HEK293 (cell line): ENCODE measurements at regions not wholly inside any gene's neighbourhood (a gene's known extent, or its start where the extent isn't known, plus 50 kb on each side); places are given as distances from the start of the nearest gene placed in this dataset.

Experiments
- CTCF ChIA-PET: fragments of 350-600 bp; formaldehyde crosslinking; extraction: SDS; loops from one replicate; lab custom pipeline; 2021; ENCODE audit warnings: antibody characterized with exemption; lab: Yijun Ruan, JAX
- POLR2A ChIA-PET: fragments of 300-600 bp; formaldehyde crosslinking; extraction: SDS; loops from one replicate; lab custom pipeline; 2020; ENCODE audit warnings: antibody characterized with exemption, inconsistent platforms; lab: Yijun Ruan, JAX
- H3K27ac ChIP-seq: fragments of 200-500 bp; sonication (Bioruptor generic); 2 replicates; pipeline ENCODE4 v1.5.1; 2014; ENCODE audit warnings: low read depth, low read length, control low read depth, inconsistent platforms; ENCODE audit errors: extremely low read depth
- H3K36me3 ChIP-seq, 2 experiments: fragments of 200-500 bp in 1 of 2; sonication (Bioruptor generic) in 1 of 2; 1 replicate in 1 of 2; 2 replicates in 1 of 2; pipeline ENCODE4 v1.5.1; 2014 to 2017; ENCODE audit warnings: inconsistent platforms in 2 of 2, low read length in 2 of 2; ENCODE audit not compliant: control insufficient read depth in 2 of 2, insufficient read depth in 1 of 2
- H3K4me1 ChIP-seq: fragments of 200-500 bp; sonication (Bioruptor generic); 2 replicates; pipeline ENCODE4 v1.5.1; 2014; ENCODE audit warnings: mild to moderate bottlenecking, low read length, inconsistent platforms; ENCODE audit not compliant: control insufficient read depth, insufficient read depth
- H3K4me3 ChIP-seq: 2 replicates; pipeline ENCODE4 v1.5.1; 2011; ENCODE audit warnings: low read depth, mild to moderate bottlenecking, control low read depth, low read length, moderate library complexity
- H3K9me3 ChIP-seq: fragments of 200-500 bp; sonication (Bioruptor generic); 2 replicates; pipeline ENCODE4 v1.5.1; 2014; ENCODE audit warnings: low read depth, low read length, inconsistent platforms; ENCODE audit not compliant: control insufficient read depth, insufficient read depth
- ATF2 ChIP-seq: fragments of 450-650 bp; formaldehyde crosslinking; IDR thresholded peaks from 2 replicates; pipeline ENCODE4 v1.5.1; 2016; ENCODE audit warnings: missing biosample characterization, missing genetic modification characterization, low read depth
- FEZF1 ChIP-seq: fragments of 450-650 bp; formaldehyde crosslinking; IDR thresholded peaks from 2 replicates; pipeline ENCODE4 v1.5.1; 2016; ENCODE audit warnings: missing biosample characterization, missing genetic modification characterization
- KLF8 ChIP-seq: fragments of 450-650 bp; formaldehyde crosslinking; IDR thresholded peaks from 2 replicates; pipeline ENCODE4 v1.5.1; 2016; ENCODE audit warnings: missing biosample characterization, missing genetic modification characterization
- KLF9 ChIP-seq: fragments of 450-650 bp; formaldehyde crosslinking; IDR thresholded peaks from 2 replicates; pipeline ENCODE4 v1.5.1; 2016; ENCODE audit warnings: missing biosample characterization, missing genetic modification characterization, low read depth
- PRDM4 ChIP-seq: fragments of 450-650 bp; formaldehyde crosslinking; IDR thresholded peaks from 2 replicates; pipeline ENCODE4 v1.5.1; 2017; ENCODE audit warnings: missing biosample characterization, missing genetic modification characterization
- SCRT1 ChIP-seq: fragments of 450-650 bp; formaldehyde crosslinking; IDR thresholded peaks from 2 replicates; pipeline ENCODE4 v1.5.1; 2016; ENCODE audit warnings: missing biosample characterization, missing genetic modification characterization, borderline replicate concordance
- SCRT2 ChIP-seq: fragments of 450-650 bp; formaldehyde crosslinking; IDR thresholded peaks from 2 replicates; pipeline ENCODE4 v1.5.1; 2016; ENCODE audit warnings: missing biosample characterization, missing genetic modification characterization
- ZBTB6 ChIP-seq: fragments of 450-650 bp; formaldehyde crosslinking; IDR thresholded peaks from 2 replicates; pipeline ENCODE4 v1.5.1; 2017; ENCODE audit warnings: missing biosample characterization, missing genetic modification characterization
- ZNF132 ChIP-seq: fragments of 450-650 bp; formaldehyde crosslinking; IDR thresholded peaks from 2 replicates; pipeline ENCODE4 v1.5.1; 2017; ENCODE audit warnings: missing biosample characterization, missing genetic modification characterization, borderline replicate concordance
- ZNF138 ChIP-seq: fragments of 450-650 bp; formaldehyde crosslinking; IDR thresholded peaks from 2 replicates; pipeline ENCODE4 v1.5.1; 2016; ENCODE audit warnings: missing biosample characterization, missing genetic modification characterization, borderline replicate concordance
- ZNF202 ChIP-seq: fragments of 450-650 bp; formaldehyde crosslinking; IDR thresholded peaks from 2 replicates; pipeline ENCODE4 v1.5.1; 2016; ENCODE audit warnings: missing biosample characterization, missing genetic modification characterization, borderline replicate concordance
- ZNF366 ChIP-seq: fragments of 450-650 bp; formaldehyde crosslinking; conservative IDR thresholded peaks from 2 replicates; pipeline ENCODE4 v1.5.1; 2016; ENCODE audit warnings: missing biosample characterization, missing genetic modification characterization
- ZNF48 ChIP-seq: fragments of 450-650 bp; formaldehyde crosslinking; IDR thresholded peaks from 2 replicates; pipeline ENCODE4 v1.5.1; 2016; ENCODE audit warnings: missing biosample characterization, missing genetic modification characterization
- ZNF555 ChIP-seq: fragments of 450-650 bp; formaldehyde crosslinking; conservative IDR thresholded peaks from 2 replicates; pipeline ENCODE4 v1.5.1; 2017; ENCODE audit warnings: missing biosample characterization, mild to moderate bottlenecking, missing genetic modification characterization, inconsistent platforms
- ZNF571 ChIP-seq: fragments of 450-650 bp; formaldehyde crosslinking; IDR thresholded peaks from 2 replicates; pipeline ENCODE4 v1.5.0; 2017; ENCODE audit warnings: missing biosample characterization, missing genetic modification characterization
- ZNF658 ChIP-seq: fragments of 450-650 bp; formaldehyde crosslinking; IDR thresholded peaks from 2 replicates; pipeline ENCODE4; 2016; ENCODE audit warnings: missing biosample characterization, missing genetic modification characterization
- TF ChIP-seq, protein P1 (sequence below): fragments of 450-650 bp; formaldehyde crosslinking; IDR thresholded peaks from 2 replicates; pipeline ENCODE4 v1.5.0; 2017; ENCODE audit warnings: missing biosample characterization, missing genetic modification characterization, borderline replicate concordance
- TF ChIP-seq, protein P2 (sequence below): fragments of 450-650 bp; formaldehyde crosslinking; IDR thresholded peaks from 2 replicates; pipeline ENCODE4 v1.5.1; 2016; ENCODE audit warnings: missing biosample characterization, missing genetic modification characterization
- TF ChIP-seq, protein P3 (sequence below): fragments of 450-650 bp; formaldehyde crosslinking; IDR thresholded peaks from 2 replicates; pipeline ENCODE4 v1.5.1; 2016; ENCODE audit warnings: missing biosample characterization, missing genetic modification characterization, borderline replicate concordance

- no peak overlapping the region for H3K4me3 ChIP-seq
- H3K36me3 ChIP-seq = no peaks in the 10 kb centered on the region
- ChIA-PET CTCF (no interaction called here), POLR2A (no interaction called here)
- TF ChIP-seq ZNF555 (no peak), KLF9 (no peak), ZNF132 (tag by site-specific recombination) (no peak), SCRT1 (tag by site-specific recombination) (no peak), SCRT2 (tag by site-specific recombination) (no peak), ZNF571 (tag by site-specific recombination) (no peak), ZNF202 (tag by site-specific recombination) (no peak), ZNF658 (no peak), FEZF1 (tag by site-specific recombination) (no peak), KLF8 (tag by site-specific recombination) (no peak), PRDM4 (tag by site-specific recombination) (no peak), ATF2 (tag by site-specific recombination) (no peak), ZBTB6 (tag by site-specific recombination) (no peak), ZNF48 (no peak), ZNF138 (tag by site-specific recombination) (no peak), ZNF366 (no peak)
- TF ChIP-seq, protein P1, sequence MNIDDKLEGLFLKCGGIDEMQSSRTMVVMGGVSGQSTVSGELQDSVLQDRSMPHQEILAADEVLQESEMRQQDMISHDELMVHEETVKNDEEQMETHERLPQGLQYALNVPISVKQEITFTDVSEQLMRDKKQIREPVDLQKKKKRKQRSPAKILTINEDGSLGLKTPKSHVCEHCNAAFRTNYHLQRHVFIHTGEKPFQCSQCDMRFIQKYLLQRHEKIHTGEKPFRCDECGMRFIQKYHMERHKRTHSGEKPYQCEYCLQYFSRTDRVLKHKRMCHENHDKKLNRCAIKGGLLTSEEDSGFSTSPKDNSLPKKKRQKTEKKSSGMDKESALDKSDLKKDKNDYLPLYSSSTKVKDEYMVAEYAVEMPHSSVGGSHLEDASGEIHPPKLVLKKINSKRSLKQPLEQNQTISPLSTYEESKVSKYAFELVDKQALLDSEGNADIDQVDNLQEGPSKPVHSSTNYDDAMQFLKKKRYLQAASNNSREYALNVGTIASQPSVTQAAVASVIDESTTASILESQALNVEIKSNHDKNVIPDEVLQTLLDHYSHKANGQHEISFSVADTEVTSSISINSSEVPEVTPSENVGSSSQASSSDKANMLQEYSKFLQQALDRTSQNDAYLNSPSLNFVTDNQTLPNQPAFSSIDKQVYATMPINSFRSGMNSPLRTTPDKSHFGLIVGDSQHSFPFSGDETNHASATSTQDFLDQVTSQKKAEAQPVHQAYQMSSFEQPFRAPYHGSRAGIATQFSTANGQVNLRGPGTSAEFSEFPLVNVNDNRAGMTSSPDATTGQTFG (tag by site-specific recombination) = no peak
- TF ChIP-seq, protein P2, sequence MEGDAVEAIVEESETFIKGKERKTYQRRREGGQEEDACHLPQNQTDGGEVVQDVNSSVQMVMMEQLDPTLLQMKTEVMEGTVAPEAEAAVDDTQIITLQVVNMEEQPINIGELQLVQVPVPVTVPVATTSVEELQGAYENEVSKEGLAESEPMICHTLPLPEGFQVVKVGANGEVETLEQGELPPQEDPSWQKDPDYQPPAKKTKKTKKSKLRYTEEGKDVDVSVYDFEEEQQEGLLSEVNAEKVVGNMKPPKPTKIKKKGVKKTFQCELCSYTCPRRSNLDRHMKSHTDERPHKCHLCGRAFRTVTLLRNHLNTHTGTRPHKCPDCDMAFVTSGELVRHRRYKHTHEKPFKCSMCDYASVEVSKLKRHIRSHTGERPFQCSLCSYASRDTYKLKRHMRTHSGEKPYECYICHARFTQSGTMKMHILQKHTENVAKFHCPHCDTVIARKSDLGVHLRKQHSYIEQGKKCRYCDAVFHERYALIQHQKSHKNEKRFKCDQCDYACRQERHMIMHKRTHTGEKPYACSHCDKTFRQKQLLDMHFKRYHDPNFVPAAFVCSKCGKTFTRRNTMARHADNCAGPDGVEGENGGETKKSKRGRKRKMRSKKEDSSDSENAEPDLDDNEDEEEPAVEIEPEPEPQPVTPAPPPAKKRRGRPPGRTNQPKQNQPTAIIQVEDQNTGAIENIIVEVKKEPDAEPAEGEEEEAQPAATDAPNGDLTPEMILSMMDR (tag by site-specific recombination) = no peak
- TF ChIP-seq, protein P3, sequence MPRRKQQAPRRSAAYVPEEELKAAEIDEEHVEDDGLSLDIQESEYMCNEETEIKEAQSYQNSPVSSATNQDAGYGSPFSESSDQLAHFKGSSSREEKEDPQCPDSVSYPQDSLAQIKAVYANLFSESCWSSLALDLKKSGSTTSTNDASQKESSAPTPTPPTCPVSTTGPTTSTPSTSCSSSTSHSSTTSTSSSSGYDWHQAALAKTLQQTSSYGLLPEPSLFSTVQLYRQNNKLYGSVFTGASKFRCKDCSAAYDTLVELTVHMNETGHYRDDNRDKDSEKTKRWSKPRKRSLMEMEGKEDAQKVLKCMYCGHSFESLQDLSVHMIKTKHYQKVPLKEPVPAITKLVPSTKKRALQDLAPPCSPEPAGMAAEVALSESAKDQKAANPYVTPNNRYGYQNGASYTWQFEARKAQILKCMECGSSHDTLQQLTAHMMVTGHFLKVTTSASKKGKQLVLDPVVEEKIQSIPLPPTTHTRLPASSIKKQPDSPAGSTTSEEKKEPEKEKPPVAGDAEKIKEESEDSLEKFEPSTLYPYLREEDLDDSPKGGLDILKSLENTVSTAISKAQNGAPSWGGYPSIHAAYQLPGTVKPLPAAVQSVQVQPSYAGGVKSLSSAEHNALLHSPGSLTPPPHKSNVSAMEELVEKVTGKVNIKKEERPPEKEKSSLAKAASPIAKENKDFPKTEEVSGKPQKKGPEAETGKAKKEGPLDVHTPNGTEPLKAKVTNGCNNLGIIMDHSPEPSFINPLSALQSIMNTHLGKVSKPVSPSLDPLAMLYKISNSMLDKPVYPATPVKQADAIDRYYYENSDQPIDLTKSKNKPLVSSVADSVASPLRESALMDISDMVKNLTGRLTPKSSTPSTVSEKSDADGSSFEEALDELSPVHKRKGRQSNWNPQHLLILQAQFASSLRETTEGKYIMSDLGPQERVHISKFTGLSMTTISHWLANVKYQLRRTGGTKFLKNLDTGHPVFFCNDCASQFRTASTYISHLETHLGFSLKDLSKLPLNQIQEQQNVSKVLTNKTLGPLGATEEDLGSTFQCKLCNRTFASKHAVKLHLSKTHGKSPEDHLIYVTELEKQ (tag by site-specific recombination) = no peak
- no peaks in the 10 kb centered on the region for H3K9me3 ChIP-seq
- H3K4me1 ChIP-seq = no peaks in the 10 kb centered on the region
- H3K27ac ChIP-seq = no peak overlapping the region
Observed at GRCh38 chr15:81666839-81667238, 292.8 kb upstream of the TMC3 start.
